ENCODE measurements at regions not wholly inside any gene's neighbourhood (a gene's known extent, or its start where the extent isn't known, plus 50 kb on each side); places are given as distances from the start of the nearest gene placed in this dataset.
"Not testable (repeated sequence)": the region's sequence is repeated elsewhere in the genome, so short reads cannot be mapped to it uniquely, and the experiment has no call there.

- no peak overlapping the region for H3K9ac ChIP-seq (ENCODE audit: low read length)
- no peaks in the 10 kb centered on the region for H3K4me1 ChIP-seq (ENCODE audit: insufficient read depth, low read length)
- no peak overlapping the region for H3K27ac ChIP-seq (ENCODE audit: low read depth, low read length)
- H3K27me3 ChIP-seq (ENCODE audit: control insufficient read depth in 1 of 2, insufficient read depth in 2 of 2, low read length in 2 of 2): no peaks in the 10 kb centered on the region
- no peaks in the 10 kb centered on the region for H3K9me3 ChIP-seq (ENCODE audit: low read length)
- H3K4me3 ChIP-seq (ENCODE audit: low read depth in 1 of 2, low read length in 2 of 2): no peak overlapping the region
- H3K36me3 ChIP-seq (ENCODE audit: insufficient read depth, low read length): no peaks in the 10 kb centered on the region
Measured at GRCh38 chr13:58712191-58712590, 1080.6 kb downstream of the PCDH17 start.

- H3K9ac ChIP-seq (ENCODE audit: low read length): not testable (repeated sequence)
Measured at GRCh38 chr13:58714016-58714415, 1082.5 kb downstream of the PCDH17 start.

DNA sequence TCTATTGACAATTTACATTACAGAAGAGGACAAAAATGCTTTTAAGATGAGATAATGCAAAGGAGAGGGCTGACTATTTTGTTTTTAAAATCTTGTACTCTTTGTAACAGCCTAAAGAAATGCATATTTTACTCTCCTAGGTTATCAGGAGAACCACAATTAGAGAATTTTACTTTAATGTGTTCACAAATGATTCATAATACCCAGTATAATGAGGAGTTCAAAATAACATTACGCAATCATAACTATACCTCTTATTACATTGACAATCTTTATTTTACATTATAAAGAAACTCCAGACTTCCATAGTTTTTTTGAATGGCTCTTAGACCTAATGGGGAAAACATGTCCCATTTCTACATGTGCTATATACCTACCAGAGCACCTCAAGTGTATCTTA lies 1089.7 kb downstream of the PCDH17 start:
- Histone ChIP-seq H3K36me3 (ENCODE audit: insufficient read depth, low read length) (no peaks in the 10 kb centered on the region), H3K27ac (ENCODE audit: low read depth, low read length) (no peak overlapping the region), H3K4me3 (ENCODE audit: low read depth in 1 of 2, low read length in 2 of 2) (no peak overlapping the region), H3K9ac (ENCODE audit: low read length) (no peak overlapping the region), H3K9me3 (ENCODE audit: low read length) (no peaks in the 10 kb centered on the region), H3K27me3 (ENCODE audit: control insufficient read depth in 1 of 2, insufficient read depth in 2 of 2, low read length in 2 of 2) (no peaks in the 10 kb centered on the region), H3K4me1 (ENCODE audit: insufficient read depth, low read length) (no peaks in the 10 kb centered on the region)

More at GRCh38 chr13:58714016-58714415, 1082.5 kb downstream of the PCDH17 start:
- not testable (repeated sequence) for H3K4me1 ChIP-seq (ENCODE audit: insufficient read depth, low read length); H3K36me3 ChIP-seq (ENCODE audit: insufficient read depth, low read length); H3K27ac ChIP-seq (ENCODE audit: low read depth, low read length); H3K4me3 ChIP-seq (ENCODE audit: low read depth in 1 of 2, low read length in 2 of 2); H3K9me3 ChIP-seq (ENCODE audit: low read length); H3K27me3 ChIP-seq (ENCODE audit: control insufficient read depth in 1 of 2, insufficient read depth in 2 of 2, low read length in 2 of 2)

DNA sequence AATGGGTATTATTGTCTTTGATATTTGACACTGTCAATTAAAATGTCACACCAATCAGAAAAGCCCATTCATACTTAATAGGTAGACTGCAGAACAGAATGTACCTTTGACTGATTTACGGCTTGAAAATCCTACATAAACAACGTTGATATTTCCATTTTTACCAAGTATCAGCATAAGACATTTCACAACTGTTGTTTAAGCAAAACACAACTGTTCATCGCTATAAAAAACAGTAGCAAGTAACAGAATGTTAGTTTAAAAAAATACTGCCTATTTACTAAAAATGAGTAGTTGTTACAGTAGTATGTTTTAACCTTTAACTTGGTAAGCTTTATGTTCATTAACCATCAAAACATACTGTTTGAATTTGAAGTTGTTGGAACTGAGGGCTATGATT lies 1096.6 kb downstream of the PCDH17 start:
- H3K9me3 ChIP-seq (ENCODE audit: low read length): no peaks in the 10 kb centered on the region

GRCh38 chr13:58729361-58729760 lies 1097.8 kb downstream of the PCDH17 start:
- no peak overlapping the region for H3K4me3 ChIP-seq (ENCODE audit: low read depth in 1 of 2, low read length in 2 of 2)
- no peaks in the 10 kb centered on the region for H3K36me3 ChIP-seq (ENCODE audit: insufficient read depth, low read length)
- H3K9me3 ChIP-seq (ENCODE audit: low read length): no peaks in the 10 kb centered on the region
- H3K27me3 ChIP-seq (ENCODE audit: control insufficient read depth in 1 of 2, insufficient read depth in 2 of 2, low read length in 2 of 2): no peaks in the 10 kb centered on the region
- no peak overlapping the region for H3K27ac ChIP-seq (ENCODE audit: low read depth, low read length)
- no peak overlapping the region for H3K9ac ChIP-seq (ENCODE audit: low read length)
- H3K4me1 ChIP-seq (ENCODE audit: insufficient read depth, low read length): no peaks in the 10 kb centered on the region

More for the DNA sequence above, 1096.6 kb downstream of the PCDH17 start:
- Histone ChIP-seq H3K4me1 (ENCODE audit: insufficient read depth, low read length) (no peaks in the 10 kb centered on the region), H3K9ac (ENCODE audit: low read length) (no peak overlapping the region), H3K36me3 (ENCODE audit: insufficient read depth, low read length) (no peaks in the 10 kb centered on the region), H3K4me3 (ENCODE audit: low read depth in 1 of 2, low read length in 2 of 2) (no peak overlapping the region), H3K27ac (ENCODE audit: low read depth, low read length) (no peak overlapping the region), H3K27me3 (ENCODE audit: control insufficient read depth in 1 of 2, insufficient read depth in 2 of 2, low read length in 2 of 2) (no peaks in the 10 kb centered on the region)

- Histone ChIP-seq H3K27ac (ENCODE audit: low read depth, low read length) (no peak overlapping the region), H3K27me3 (ENCODE audit: control insufficient read depth in 1 of 2, insufficient read depth in 2 of 2, low read length in 2 of 2) (no peaks in the 10 kb centered on the region), H3K9me3 (ENCODE audit: low read length) (no peaks in the 10 kb centered on the region), H3K4me3 (ENCODE audit: low read depth in 1 of 2, low read length in 2 of 2) (no peak overlapping the region), H3K36me3 (ENCODE audit: insufficient read depth, low read length) (no peaks in the 10 kb centered on the region), H3K9ac (ENCODE audit: low read length) (no peak overlapping the region), H3K4me1 (ENCODE audit: insufficient read depth, low read length) (no peaks in the 10 kb centered on the region)
Measured at GRCh38 chr13:58744686-58745085, 1113.1 kb downstream of the PCDH17 start.

- Histone ChIP-seq H3K9me3 (ENCODE audit: low read length) (no peaks in the 10 kb centered on the region), H3K4me3 (ENCODE audit: low read depth in 1 of 2, low read length in 2 of 2) (no peak overlapping the region), H3K27ac (ENCODE audit: low read depth, low read length) (no peak overlapping the region), H3K9ac (ENCODE audit: low read length) (no peak overlapping the region), H3K27me3 (ENCODE audit: control insufficient read depth in 1 of 2, insufficient read depth in 2 of 2, low read length in 2 of 2) (no peaks in the 10 kb centered on the region), H3K36me3 (ENCODE audit: insufficient read depth, low read length) (no peaks in the 10 kb centered on the region), H3K4me1 (ENCODE audit: insufficient read depth, low read length) (no peaks in the 10 kb centered on the region)
Measured at GRCh38 chr13:58767566-58767965, 1136.0 kb downstream of the PCDH17 start.

DNA sequence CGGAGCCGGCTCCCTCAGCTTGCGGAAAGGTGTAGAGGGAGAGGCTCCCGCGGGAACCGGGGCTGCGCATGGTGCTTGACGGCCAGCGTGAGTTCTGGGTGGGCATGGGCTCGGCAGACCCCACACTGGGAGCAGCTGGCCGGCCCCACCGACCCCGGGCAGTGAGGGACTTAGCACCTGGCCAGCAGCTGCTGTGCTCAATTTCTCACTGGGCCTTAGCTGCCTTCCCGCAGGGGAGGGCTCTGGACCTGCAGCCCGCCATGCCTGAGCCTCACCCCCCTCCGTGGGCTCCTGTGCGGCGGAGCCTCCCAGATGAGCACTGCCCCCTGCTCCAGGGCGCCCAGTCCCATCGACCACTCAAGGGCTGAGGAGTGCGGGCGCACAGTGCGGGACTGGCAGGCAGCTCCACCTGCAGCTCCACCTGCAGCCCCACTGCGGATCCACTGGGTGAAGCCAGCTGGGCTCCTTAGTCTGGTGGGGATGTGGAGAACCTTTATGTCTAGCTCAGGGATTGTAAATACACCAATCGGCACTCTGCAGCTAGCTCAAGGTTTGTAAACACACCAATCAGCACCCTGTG lies 1141.8 kb downstream of the PCDH17 start:
- no peaks in the 10 kb centered on the region for H3K4me1 ChIP-seq (ENCODE audit: insufficient read depth, low read length)
- H3K9me3 ChIP-seq (ENCODE audit: low read length): no peaks in the 10 kb centered on the region
- H3K27me3 ChIP-seq (ENCODE audit: control insufficient read depth in 1 of 2, insufficient read depth in 2 of 2, low read length in 2 of 2): no peaks in the 10 kb centered on the region
- H3K36me3 ChIP-seq (ENCODE audit: insufficient read depth, low read length): no peaks in the 10 kb centered on the region
- no peak overlapping the region for H3K4me3 ChIP-seq (ENCODE audit: low read depth in 1 of 2, low read length in 2 of 2)
- H3K27ac ChIP-seq (ENCODE audit: low read depth, low read length): no peak overlapping the region
- no peak overlapping the region for H3K9ac ChIP-seq (ENCODE audit: low read length)

- no peak overlapping the region for H3K27ac ChIP-seq (ENCODE audit: low read depth, low read length)
- H3K9me3 ChIP-seq (ENCODE audit: low read length): no peaks in the 10 kb centered on the region
Measured at GRCh38 chr13:58782736-58783135, 1151.2 kb downstream of the PCDH17 start.

GRCh38 chr13:58792854-58793253 lies 1161.3 kb downstream of the PCDH17 start:
- no peaks in the 10 kb centered on the region for H3K36me3 ChIP-seq (ENCODE audit: insufficient read depth, low read length)
- no peak overlapping the region for H3K4me3 ChIP-seq (ENCODE audit: low read depth in 1 of 2, low read length in 2 of 2)
- H3K9ac ChIP-seq (ENCODE audit: low read length): no peak overlapping the region
- H3K27ac ChIP-seq (ENCODE audit: low read depth, low read length): no peak overlapping the region
- H3K9me3 ChIP-seq (ENCODE audit: low read length): no peaks in the 10 kb centered on the region
- no peaks in the 10 kb centered on the region for H3K4me1 ChIP-seq (ENCODE audit: insufficient read depth, low read length)
- no peaks in the 10 kb centered on the region for H3K27me3 ChIP-seq (ENCODE audit: control insufficient read depth in 1 of 2, insufficient read depth in 2 of 2, low read length in 2 of 2)

More at GRCh38 chr13:58782736-58783135, 1151.2 kb downstream of the PCDH17 start:
- no peaks in the 10 kb centered on the region for H3K4me1 ChIP-seq (ENCODE audit: insufficient read depth, low read length)
- H3K27me3 ChIP-seq (ENCODE audit: control insufficient read depth in 1 of 2, insufficient read depth in 2 of 2, low read length in 2 of 2): no peaks in the 10 kb centered on the region
- no peak overlapping the region for H3K4me3 ChIP-seq (ENCODE audit: low read depth in 1 of 2, low read length in 2 of 2)
- no peaks in the 10 kb centered on the region for H3K36me3 ChIP-seq (ENCODE audit: insufficient read depth, low read length)
- H3K9ac ChIP-seq (ENCODE audit: low read length): no peak overlapping the region

DNA sequence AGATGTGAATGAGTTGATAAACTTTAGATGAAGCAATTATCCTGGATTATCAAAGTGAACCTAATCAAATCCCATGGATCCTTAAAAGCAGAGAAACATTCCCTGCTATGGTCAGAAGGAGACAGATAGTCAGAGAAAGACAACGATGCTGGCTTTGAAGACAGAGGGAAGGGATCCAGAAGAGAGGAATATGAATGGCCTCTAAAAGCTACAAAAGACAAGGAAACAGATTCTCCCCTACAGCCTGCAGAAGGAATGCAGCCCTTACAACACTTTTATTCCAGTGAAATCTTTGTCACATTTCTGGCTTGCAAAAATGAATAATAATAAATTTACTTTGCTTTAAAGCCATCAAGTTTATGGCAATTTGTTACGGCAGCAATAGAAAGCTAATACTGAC lies 1164.2 kb downstream of the PCDH17 start:
- Histone ChIP-seq H3K4me1 (ENCODE audit: insufficient read depth, low read length) (no peaks in the 10 kb centered on the region), H3K9ac (ENCODE audit: low read length) (no peak overlapping the region), H3K27me3 (ENCODE audit: control insufficient read depth in 1 of 2, insufficient read depth in 2 of 2, low read length in 2 of 2) (no peaks in the 10 kb centered on the region), H3K9me3 (ENCODE audit: low read length) (no peaks in the 10 kb centered on the region), H3K36me3 (ENCODE audit: insufficient read depth, low read length) (no peaks in the 10 kb centered on the region), H3K27ac (ENCODE audit: low read depth, low read length) (no peak overlapping the region), H3K4me3 (ENCODE audit: low read depth in 1 of 2, low read length in 2 of 2) (no peak overlapping the region)

DNA sequence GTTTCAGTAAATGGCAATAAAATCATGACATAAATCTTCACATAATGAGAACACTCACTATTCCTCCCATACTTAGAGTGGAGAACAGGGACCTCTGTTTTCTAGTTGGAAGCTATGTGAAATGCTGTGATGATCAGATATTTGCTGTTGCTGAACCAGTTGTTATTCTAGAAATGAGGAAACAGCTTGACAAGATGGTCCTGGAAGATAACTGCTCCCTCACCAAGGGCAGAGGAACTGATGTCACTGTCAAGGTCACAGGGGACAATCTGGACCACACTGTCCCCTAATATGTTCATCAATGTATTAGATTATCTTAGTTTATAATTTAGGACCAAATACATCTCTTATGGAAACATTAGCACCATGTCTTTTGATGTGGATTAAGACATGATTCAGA lies 1173.3 kb downstream of the PCDH17 start:
- Histone ChIP-seq H3K9me3 (ENCODE audit: low read length) (no peaks in the 10 kb centered on the region), H3K9ac (ENCODE audit: low read length) (no peak overlapping the region), H3K27me3 (ENCODE audit: control insufficient read depth in 1 of 2, insufficient read depth in 2 of 2, low read length in 2 of 2) (no peaks in the 10 kb centered on the region), H3K4me3 (ENCODE audit: low read depth in 1 of 2, low read length in 2 of 2) (no peak overlapping the region), H3K27ac (ENCODE audit: low read depth, low read length) (no peak overlapping the region), H3K4me1 (ENCODE audit: insufficient read depth, low read length) (no peaks in the 10 kb centered on the region), H3K36me3 (ENCODE audit: insufficient read depth, low read length) (no peaks in the 10 kb centered on the region)
